NCI-H748 treated with DMSO at 0.1 percent for 48 hours (cell line): ENCODE measurements at regions not wholly inside any gene's neighbourhood (a gene's known extent, or its start where the extent isn't known, plus 50 kb on each side); places are given as distances from the start of the nearest gene placed in this dataset.
A peak's percentile ranks its signal among the peaks of the same experiment; 100 is the strongest.
"Not testable (repeated sequence)": the region's sequence is repeated elsewhere in the genome, so short reads cannot be mapped to it uniquely, and the experiment has no call there.

Experiments used
- DNase-seq: peaks from one replicate; lab custom pipeline; 2025; lab: John Stamatoyannopoulos, UW

DNA sequence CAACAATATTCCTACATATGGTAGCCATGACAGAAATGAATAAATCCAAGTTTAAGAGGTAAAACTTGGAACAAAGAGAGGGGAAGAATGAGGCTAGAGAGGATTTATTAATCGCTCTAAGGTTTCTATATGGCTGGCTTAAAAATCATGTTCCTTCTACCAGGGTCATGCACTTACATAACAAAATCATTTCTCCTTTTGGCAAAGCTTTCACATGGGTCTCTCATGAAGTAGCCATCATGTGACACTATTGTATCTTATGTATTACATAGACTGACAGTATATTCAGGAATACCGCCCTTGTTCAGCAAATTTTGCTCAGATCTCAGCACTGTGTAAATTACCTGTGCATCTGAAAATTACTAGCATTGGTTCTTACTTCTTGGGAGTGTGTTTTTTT, 1554.5 kb upstream of the SLC39A10 start:
- DNase-seq: no peak

DNA sequence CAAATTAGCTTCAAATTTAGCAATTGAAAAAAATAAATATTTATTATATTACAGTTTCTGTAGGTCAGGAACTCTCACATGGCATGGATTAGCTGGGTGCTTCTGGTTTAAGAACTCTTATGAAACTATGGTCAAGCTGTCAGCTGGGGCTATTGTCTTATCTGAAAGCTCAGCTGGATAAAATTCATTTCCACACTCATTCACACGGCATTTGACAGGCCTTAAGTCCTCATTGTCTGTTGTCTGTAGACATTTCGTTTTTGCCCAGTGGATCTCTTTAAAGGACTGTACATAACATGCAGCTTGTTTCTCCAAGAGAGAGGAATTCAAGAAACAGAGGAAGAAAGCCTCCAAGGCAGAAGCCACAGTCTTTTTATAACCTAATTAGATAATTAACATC, 1556.8 kb upstream of the SLC39A10 start:
- DNase-seq: no peak

DNA sequence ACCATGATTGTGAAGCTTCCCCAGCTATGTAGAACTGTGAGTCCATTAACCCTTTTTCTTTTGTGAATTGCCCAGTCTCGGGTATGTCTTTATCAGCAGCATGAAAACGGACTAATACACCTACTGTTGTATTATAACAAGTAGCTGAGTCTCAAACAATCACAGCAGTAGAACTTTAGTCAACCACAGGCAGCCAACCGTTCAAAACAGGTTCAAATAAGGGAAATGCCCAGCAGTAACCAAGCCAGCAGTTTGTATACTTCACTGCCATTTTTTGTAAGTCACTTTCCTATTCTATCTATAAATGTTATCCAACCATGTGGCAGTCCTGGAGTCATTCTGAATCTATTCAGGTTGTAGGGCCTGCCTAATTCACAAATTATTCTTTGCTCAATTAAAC, 1560.6 kb upstream of the SLC39A10 start:
- no peak for DNase-seq

DNA sequence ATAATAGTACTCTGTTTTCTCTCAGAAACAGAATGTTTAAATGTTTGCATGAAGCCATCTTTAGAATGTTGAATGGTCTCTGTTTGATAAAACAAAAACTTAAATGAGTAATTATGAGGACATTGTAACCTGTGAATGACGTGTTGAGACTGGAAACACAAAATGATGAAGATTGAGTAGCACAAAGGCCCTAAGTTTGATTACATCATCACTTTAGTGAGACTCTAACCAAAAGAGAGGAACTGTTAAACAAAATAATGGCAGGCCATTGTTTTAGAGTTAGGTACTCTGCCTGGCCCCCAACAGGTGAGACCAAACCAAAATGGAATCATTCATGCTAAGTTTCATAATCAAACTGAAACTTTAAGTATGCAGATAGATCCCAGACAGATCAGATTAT, 1561.7 kb upstream of the SLC39A10 start:
- DNase-seq: no peak

DNA sequence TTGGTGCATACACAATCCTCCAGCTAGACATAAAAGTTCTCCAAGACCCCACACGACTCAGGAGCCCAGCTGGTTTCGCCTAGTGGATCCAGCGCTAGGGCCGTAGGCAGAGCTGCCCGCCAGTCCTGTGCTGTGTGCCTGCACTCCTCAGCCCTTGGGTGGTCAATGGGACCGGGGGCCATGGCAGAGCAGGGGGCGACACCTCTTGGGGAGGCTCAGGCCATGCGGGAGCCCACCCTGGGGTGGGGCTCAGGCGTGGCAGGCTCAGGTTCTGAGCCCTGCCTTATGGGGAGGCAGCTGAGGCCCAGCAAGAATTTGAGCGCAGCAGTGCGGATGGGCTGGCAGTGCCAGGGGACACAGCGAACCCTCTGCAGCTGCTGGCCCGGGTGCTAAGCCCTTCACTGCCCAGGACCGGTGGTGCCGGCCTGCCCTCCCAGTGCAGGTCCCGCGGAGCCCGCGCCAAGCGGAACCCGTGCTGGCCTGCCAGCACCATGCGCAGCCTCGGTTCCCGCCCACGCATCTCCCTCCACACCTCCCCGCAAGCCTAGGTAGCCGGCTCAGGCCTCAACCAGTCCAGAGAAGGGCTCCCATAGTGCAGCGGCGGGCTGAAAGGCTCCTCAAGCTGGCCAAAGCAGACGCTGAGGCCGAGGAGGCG, 1566.6 kb upstream of the SLC39A10 start:
- no peak for DNase-seq

DNA sequence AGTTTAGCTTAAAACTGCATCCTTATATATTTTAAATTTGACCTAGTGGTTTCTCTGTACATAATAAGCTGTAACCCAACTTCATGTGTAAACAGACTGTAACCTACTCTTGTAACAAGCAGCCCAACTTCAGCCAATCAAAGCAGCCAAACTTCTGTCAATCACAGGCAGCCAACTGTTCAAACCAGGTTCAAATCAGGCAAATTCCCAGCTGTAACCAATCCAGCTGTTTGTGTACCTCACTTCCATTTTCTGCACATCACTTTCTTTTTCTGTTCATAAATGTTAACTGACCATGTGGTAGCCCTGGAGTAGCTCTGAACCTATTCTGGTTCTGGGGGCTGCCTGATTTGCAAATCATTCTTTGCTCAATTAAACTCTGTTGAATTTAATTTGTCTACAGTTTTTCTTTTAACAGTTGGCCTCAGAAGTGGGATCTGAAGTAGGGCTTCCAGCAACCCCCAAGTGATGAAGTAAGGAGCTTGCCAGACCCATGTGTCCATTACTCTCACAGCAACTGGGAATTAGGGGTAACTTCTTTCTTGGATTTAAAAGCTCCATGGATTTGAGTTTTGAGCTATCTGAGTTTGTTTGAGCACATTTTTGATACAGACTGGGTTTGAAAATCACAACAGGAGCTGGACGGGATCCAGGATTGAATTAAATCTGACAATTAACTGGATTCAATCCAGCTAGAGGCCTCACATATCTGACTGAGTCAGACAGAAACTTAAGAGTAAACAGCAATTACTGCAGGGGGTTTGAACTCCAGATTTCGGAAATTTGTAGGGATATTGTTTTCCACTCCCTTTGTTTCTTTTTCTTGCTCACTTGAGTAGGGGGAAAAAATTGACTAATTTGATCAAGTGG, 1569.7 kb upstream of the SLC39A10 start:
- DNase-seq: peak; percentile 65

DNA sequence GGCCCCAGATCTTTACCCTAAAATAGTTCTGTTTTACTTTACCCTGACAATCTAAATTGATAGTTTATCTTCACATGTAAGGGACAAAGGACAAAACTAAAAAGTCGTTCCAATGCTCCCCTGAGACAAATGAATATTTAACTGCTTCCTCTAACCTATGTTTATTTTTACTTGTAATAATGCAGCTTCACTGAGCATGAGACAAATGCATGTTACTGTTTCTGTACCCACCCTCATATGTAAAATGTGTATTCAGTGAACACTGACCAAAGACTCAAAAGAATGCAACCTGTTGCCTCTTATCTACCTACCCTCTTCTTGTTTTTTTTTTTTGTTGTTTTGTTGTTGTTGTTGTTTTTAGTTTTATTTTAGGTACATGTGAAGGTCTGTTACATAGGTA, 1570.9 kb upstream of the SLC39A10 start:
- DNase-seq: no peak

DNA sequence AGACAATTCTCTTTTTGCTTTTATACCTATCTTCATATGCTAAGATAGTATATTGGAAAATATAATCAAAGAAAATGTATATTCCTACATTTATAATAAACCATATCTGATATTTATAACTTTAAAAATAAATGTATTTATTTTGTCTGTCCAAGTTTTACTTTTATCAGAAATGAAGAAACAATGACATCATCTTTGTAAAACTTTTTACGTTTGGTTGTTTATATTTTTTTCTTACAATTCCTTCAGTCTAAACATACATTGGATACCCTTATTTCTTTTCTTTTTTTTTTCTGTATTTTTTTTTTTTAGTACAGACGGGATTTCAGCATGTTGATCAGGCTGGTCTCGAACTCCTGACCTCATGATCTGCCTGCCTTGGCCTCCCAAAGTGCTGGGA, 1577.0 kb upstream of the SLC39A10 start:
- no peak for DNase-seq

DNA sequence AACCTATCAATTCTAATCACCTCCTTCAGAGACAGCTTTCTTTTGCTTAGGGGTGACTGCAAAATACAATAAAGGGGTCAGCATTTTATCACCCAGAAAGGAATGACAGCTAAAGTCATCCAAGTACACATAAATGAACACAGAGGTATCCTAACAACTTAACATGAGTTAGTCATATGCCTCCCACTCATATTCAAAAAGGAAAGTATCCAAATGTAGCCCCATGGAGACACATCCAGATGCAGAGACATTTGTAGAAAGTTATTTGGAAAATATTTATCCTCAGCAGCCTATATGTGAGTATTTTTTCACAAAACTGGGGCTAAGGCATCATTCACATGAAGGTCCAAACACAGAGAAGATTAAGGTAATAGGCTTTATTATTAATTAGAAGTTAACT, 1579.7 kb upstream of the SLC39A10 start:
- DNase-seq: no peak

DNA sequence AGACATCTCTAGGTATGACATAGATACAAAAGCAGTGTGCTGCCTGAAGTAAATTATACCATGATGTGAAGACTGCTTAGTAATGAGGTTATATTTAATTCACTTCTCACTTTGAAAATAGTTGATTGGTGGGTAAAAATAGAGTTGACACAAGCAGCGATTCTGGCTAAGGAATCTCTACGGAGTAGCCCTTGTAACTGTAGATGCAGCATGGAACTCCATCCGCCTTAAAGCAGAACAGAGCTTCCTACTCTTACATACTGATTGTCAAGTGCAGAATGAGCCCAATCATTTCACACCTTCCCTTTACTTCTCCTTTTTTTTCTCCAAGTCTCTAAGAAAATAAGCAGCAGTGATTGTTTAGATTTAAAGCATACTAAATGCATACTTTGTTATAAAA, 1594.6 kb upstream of the SLC39A10 start:
- DNase-seq: no peak

DNA sequence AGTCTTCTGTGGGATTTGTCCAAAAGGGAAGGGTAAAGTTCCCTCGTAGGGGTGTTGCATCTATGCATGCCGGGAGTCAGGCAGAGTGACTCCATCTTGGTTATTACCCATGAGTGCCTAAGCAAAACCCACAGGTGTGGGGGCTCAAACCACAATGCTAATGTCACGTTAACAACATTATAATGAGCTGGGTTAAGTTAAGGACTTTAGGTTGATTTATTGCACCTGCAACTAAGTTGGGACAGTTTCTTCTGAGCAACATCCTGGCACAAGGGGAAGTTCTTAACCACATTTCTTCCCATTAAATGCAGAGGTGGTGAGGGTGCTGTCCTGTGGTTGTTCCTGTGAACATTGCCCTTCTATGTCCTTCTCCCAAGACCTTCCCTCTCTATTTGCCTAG, 1596.8 kb upstream of the SLC39A10 start:
- no peak for DNase-seq

DNA sequence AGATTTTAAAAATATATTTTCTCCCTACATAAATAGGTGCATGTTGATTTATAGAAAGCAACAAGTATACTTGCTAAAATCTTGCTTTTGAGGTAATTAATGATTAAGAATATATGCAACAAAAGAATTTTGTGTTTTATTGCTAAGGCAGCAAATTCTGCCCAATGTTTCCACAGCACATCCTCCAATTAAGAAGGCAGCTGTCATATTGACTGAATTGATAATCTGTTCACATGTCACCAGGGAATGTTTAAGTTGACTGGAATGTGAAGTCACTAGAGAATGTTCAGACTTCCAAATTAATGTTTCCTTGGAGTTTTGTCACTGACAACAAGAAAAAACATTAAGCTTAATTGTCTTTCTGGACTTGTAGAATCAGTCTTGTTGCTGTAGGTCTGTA, 1602.7 kb upstream of the SLC39A10 start:
- DNase-seq: no peak

DNA sequence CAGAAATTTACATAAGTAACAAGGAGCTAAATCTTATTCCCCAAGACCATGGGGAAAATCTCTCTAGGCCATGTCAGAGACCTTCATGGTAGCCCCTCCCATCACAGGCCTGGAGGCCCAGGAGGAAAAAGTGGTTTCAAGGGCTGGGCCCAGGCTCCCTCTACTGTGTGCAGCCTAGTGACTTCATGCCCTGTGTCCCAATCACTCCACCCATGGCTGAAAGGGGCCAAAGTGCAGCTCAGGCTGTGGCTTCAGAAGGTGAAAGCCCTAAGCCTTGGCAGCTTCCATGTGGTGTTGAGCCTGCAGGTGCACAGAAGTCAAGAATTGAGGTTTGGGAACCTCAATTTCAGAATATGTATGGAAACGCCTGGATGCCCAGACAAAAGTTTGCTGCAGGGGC, 1612.7 kb upstream of the SLC39A10 start:
- no peak for DNase-seq

DNA sequence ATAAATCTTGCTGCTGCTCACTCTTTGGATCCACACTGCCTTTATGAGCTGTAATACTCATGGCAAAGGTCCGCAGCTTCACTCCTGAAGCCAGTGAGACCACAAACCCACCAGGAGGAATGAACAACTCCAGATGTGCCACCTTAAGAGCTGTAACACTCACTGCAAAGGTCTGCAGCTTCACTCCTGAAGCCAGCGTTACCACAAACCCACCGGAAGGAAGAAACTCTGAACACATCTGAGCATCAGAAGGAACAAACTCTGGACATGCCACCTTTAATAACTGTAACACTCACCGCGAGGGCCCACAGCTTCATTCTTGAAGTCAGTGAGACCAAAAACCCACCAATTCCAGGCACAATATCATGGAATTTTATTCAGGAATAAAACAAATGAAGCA, 1635.9 kb upstream of the SLC39A10 start:
- DNase-seq: not testable (repeated sequence)

DNA sequence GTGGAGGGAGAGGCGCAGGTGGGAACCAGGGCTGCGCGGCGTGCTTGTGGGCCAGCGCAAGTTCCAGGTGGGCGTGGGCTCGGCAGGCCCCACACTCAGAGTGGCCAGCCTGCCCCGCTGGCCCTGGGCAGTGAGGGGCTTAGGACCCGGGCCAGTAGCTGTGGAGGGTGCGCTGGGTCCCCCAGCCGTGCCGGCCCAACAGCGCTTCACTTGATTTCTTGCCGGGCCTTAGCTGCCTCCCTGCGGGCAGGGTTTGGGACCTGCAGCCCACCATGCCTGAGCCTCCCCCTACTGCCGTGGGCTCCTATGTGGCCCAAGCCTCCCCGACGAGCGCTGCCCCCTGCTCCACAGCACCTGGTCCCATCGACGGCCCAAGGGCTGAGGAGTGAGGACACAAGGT, 1636.9 kb upstream of the SLC39A10 start:
- DNase-seq: no peak

DNA sequence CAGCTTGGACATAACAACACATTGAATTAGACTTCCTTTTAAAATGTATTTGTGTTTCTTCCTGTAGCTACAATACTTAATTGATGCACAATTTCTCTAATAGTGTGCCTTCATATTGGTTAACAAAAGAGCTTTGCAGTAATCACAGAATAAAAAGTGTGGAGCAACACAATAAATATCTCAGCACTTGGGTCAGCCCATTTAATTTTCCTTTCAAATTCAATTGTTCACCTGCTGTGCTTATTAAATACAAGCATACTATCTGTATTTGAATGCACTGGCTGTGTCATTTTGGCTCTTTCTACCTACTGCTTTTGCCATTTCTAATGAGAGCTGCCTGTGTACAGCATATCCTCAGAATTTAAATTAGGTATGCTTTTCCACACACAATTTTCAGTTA, 1641.3 kb upstream of the SLC39A10 start:
- DNase-seq: peak; percentile 98

DNA sequence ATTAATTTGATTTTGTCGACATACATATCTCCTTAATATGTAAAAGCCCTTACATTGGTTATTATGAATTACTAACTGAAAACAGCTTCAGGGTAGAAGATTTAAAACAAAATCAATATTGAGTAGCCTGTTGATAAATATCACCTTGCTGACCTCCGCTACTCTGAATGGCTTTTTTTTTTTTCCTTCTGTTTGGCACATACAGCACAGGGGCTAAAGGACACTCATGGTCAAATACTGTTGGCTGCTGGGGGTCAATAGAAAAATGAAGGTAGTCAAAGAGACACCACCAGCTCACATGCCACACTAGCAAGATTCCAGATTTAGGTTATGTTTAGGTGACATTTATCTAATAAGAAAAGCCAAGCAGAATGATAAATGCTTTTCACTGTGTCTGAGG, 1642.4 kb upstream of the SLC39A10 start:
- DNase-seq: peak; percentile 51

DNA sequence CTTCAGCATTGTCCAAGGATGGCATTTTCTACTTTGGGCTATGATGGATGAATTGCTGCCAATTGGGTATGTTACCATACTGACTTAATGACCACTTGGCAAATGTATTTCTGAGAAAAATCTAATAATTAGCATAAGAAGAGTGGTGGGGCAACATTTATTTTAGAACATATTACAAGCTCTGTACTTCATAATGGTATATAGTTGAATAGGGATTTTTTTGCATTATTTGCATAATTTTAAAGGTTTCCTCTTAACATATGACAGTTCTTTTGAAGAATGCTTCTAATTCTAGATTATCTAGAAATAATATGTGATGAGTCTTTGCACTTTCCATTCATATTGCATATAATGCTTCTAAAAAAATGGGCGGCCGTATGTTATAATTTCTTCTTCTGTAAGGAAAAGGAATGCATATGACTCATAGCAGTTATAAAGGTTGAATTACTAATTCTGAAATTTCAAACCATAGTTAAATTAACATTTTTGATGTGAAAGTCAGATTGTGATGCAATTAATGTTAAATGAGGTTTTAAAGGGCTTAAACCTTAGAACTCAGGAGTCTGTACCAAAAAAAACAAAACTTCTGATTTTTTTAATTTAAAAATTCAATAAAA, 1652.3 kb upstream of the SLC39A10 start:
- DNase-seq: no peak

DNA sequence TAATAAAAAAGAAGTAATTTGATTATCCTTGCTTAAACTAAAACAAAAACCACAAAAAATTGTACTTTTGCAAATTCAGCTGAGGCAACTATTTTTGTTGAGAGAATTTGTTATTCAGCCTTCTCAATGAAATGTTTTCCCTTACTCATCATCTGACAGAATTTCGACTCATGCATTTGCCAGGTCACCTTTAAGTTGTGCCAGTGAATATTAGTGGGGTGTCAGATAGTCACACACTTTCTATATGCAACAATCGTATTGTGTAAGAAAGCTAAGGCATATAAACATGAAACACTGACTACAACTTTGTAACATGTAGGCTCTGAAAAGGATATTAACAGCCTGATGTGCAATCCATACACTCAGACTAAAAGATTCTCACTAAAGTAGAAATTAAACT, 1653.1 kb upstream of the SLC39A10 start:
- DNase-seq: no peak

DNA sequence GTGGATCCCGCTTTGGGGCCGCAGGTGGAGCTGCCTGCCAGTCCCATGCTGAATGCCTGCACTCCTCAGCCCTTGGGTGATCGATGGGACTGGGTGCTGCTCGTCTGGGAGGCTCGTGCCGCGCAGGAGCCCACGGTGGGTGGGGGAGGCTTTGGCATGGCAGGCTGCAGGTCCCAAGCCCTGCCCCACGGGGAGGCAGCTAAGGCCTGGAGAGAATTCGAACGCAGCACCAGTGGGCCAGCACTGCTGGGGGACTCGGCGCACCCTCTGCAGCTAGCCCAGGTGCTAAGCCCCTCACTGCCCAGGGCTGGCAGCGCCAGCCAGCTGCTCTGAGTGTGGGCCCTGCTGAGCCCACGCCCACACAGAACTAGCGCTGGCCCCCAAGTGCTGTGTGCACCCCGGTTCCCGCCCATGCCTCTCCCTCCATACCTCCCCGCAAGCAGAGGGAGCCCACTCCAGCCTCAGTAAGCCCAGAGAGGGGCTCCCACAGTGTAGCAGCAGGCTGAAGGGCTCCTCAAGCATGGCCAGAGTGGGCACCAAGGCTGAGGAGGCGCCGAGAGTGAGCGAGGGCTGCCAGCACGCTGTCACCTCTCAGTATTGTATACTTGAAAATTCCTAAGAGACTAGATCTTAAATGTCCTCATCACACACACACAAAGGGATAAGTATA, 1654.2 kb upstream of the SLC39A10 start:
- DNase-seq: no peak

DNA sequence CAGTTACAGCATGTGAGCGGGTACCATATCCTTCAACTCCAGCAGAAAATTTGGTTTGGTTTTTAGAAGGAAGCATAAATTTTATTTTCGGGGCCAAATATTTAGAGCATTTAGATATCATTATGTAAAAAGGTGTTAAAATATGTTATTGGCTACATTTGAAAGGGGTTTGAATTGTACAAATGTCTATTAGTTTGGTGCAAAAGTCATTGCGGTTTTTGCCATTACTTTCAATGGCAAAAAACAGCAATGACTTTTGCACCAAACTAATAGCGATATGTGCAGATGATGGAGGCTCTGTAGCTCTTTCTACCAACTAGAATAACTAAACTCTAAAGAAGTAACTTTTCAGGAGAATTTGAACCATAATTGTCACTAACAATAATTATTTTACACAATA, 1666.2 kb upstream of the SLC39A10 start:
- DNase-seq: no peak

DNA sequence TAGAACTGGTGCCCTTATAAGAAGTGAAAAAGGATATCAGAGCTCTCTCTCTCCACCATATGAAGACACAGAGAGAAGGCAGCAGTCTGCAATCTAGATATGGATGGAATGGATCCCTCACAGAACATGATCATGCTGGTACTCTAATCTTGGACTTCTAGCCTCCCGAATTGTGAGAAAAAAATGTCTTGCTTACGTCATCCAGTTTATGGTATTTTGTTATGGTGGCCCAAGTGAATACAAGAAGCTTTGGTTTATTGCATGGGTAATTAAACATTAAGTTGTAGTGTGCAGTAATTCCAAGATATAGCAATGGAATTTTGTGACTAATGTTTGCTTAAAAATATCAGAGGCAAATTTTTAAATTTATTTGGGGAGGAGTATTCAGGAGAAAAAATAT, 1667.4 kb upstream of the SLC39A10 start:
- DNase-seq: no peak

DNA sequence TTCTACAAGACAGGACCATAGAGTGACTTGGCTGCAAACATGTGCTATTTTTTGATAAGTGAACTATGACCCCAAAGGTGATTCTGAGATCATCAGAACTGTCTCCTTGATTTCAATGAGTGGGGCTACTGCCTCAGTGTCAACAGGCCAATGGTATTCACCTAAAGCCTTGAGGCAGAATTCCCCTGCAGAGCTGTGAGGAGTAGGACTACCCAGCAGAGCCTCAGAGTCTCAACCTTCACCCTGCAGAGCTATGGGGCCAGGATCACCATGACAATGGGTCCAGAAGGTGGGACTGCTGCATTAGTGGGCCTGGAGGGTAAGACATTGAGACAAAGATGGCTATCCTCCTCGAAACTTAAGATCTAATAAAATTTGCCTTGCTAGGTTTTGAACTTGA, 1668.2 kb upstream of the SLC39A10 start:
- DNase-seq: no peak
